HCT116 (cell line): ENCODE measurements at regions not wholly inside any gene's neighbourhood (a gene's known extent, or its start where the extent isn't known, plus 50 kb on each side); places are given as distances from the start of the nearest gene placed in this dataset.

Source experiments
- ATAC-seq: fragments of 200-7000 bp; cut with Tn5 transposase; 2 replicates; pipeline ENCODE4 v1.9.1; 2020; ENCODE audit warnings: mild to moderate bottlenecking, moderate library complexity
- BruUV-seq: library from RNA; stranded (reverse); fragments of 400-500 nt; replicated peaks from 2 replicates; lab custom pipeline; 2021; lab: Mats Ljungman, UMichigan
- CTCF ChIA-PET: fragments of 300-600 bp; sonication (Branson Sonifier 250); formaldehyde crosslinking; loops from one replicate; lab custom pipeline; 2021; ENCODE audit warnings: antibody characterized with exemption; lab: Charles Lee
- POLR2A ChIA-PET: fragments of 300-600, 350-600 bp; sonication (Branson Sonifier 250); formaldehyde crosslinking; loops from one replicate; lab custom pipeline; 2021; ENCODE audit warnings: antibody characterized with exemption; lab: Charles Lee
- RAD21 ChIA-PET, 2 experiments: fragments of 300-600 bp; sonication (Branson Sonifier 250); formaldehyde crosslinking; loops; one replicate each; lab custom pipeline; 2023; ENCODE audit warnings: low total read pairs in 2 of 2; ENCODE audit not compliant: uncharacterized antibody in 2 of 2, unreplicated experiment in 2 of 2, low non-redundant PET in 1 of 2; lab: Charles Lee
- DNase-seq: peaks from one replicate; pipeline ENCODE4 v3.0.0-alpha.2; 2010; ENCODE audit warnings: low read depth, low spot score
- H2AFZ ChIP-seq: fragments of 200-600 bp; shearing (Covaris generic), sonication (generic); 2 replicates; pipeline ENCODE4 v1.6.1; 2017; ENCODE audit warnings: low read depth, mixed run types, mixed read lengths, antibody characterized with exemption, low read length; ENCODE audit not compliant: poor library complexity, severe bottlenecking
- H3K27ac ChIP-seq: 2 replicates; pipeline ENCODE4 v1.5.1; 2012; ENCODE audit warnings: low read depth, low read length
- H3K27me3 ChIP-seq: fragments of 200-600 bp; sonication (generic); 2 replicates; pipeline ENCODE4 v1.6.1; 2016; ENCODE audit warnings: mixed run types, low read length, mixed read lengths; ENCODE audit not compliant: insufficient read depth
- H3K36me3 ChIP-seq, 2 experiments: fragments of 200-500 bp in 1 of 2; fragments of 200-600 bp in 1 of 2; sonication (Bioruptor generic) in 1 of 2; sonication (generic) in 1 of 2; 2 replicates each; pipeline versions ENCODE4 v1.5.1 to v1.6.1; 2014 to 2016; ENCODE audit warnings: low read length in 2 of 2, inconsistent platforms in 1 of 2, mixed read lengths in 1 of 2, mixed run types in 1 of 2; ENCODE audit not compliant: insufficient read depth in 2 of 2, control insufficient read depth in 1 of 2
- H3K4me1 ChIP-seq, 2 experiments: fragments of 200-600 bp in 1 of 2; sonication (generic) in 1 of 2; 2 replicates each; pipeline versions ENCODE4 v1.5.1 to v1.6.1; 2012 to 2017; ENCODE audit warnings: low read length in 2 of 2, inconsistent platforms in 1 of 2, mild to moderate bottlenecking in 1 of 2, mixed read lengths in 1 of 2, mixed run types in 1 of 2, moderate library complexity in 1 of 2; ENCODE audit not compliant: insufficient read depth in 2 of 2, control insufficient read depth in 1 of 2
- H3K4me2 ChIP-seq: fragments of 200-600 bp; sonication (generic); 2 replicates; pipeline ENCODE4 v1.6.1; 2017; ENCODE audit warnings: mixed run types, low read length, mixed read lengths
- H3K4me3 ChIP-seq, 2 experiments: fragments of 200-600 bp in 1 of 2; sonication (generic) in 1 of 2; replicated peaks in 1 of 2; 2 replicates each; pipeline ENCODE4 v1.5.1; 2011 to 2016; ENCODE audit warnings: low read length in 2 of 2, control low read depth in 1 of 2, low read depth in 1 of 2, mild to moderate bottlenecking in 1 of 2, mixed read lengths in 1 of 2, mixed run types in 1 of 2
- H3K79me2 ChIP-seq: fragments of 200-600 bp; sonication (generic); 2 replicates; pipeline ENCODE4 v1.6.1; 2017; ENCODE audit warnings: mild to moderate bottlenecking, mixed run types, low read length, moderate library complexity, mixed read lengths; ENCODE audit not compliant: insufficient read depth
- H3K9ac ChIP-seq: fragments of 200-600 bp; sonication (generic); 2 replicates; pipeline ENCODE4 v1.6.1; 2016; ENCODE audit warnings: low read length, mixed read lengths
- H3K9me2 ChIP-seq: fragments of 200-600 bp; sonication (generic), shearing (Covaris generic); 2 replicates; pipeline ENCODE4 v1.6.1; 2017; ENCODE audit warnings: mixed run types, mild to moderate bottlenecking, moderate library complexity; ENCODE audit not compliant: insufficient read depth
- H3K9me3 ChIP-seq, 2 experiments: fragments of 200-500 bp in 1 of 2; fragments of 200-600 bp in 1 of 2; sonication (Bioruptor generic) in 1 of 2; sonication (generic) in 1 of 2; 2 replicates each; pipeline ENCODE4 v1.6.1; 2014 to 2017; ENCODE audit warnings: low read length in 2 of 2, mixed read lengths in 2 of 2, inconsistent platforms in 1 of 2, low read depth in 1 of 2, mild to moderate bottlenecking in 1 of 2, mixed run types in 1 of 2, moderate library complexity in 1 of 2; ENCODE audit not compliant: control insufficient read depth in 1 of 2, insufficient read depth in 1 of 2
- H4K20me1 ChIP-seq: fragments of 200-600 bp; sonication (generic), shearing (Covaris generic); 2 replicates; pipeline ENCODE4 v1.6.1; 2017; ENCODE audit warnings: mixed run types, mild to moderate bottlenecking, moderate library complexity; ENCODE audit not compliant: insufficient read depth
- CEBPB ChIP-seq: IDR thresholded peaks from 2 replicates; pipeline ENCODE4 v1.6.1; 2012; ENCODE audit warnings: low read depth
- ELF1 ChIP-seq: IDR thresholded peaks from 2 replicates; pipeline ENCODE4 v1.6.1; 2012; ENCODE audit warnings: low read depth, borderline replicate concordance
- EZH2 ChIP-seq: fragments of 200-600 bp; sonication (generic); IDR thresholded peaks from 2 replicates; pipeline ENCODE4 v1.6.1; 2017; ENCODE audit warnings: antibody characterized with exemption, mixed run types
- EZH2phosphoT487 ChIP-seq: fragments of 200-600 bp; IDR thresholded peaks from 2 replicates; pipeline ENCODE4 v1.6.1; 2018; ENCODE audit warnings: antibody characterized with exemption, borderline replicate concordance
- FOSL1 ChIP-seq: IDR thresholded peaks from 2 replicates; pipeline ENCODE4 v1.6.1; 2012; ENCODE audit warnings: low read depth
- JUND ChIP-seq: IDR thresholded peaks from 2 replicates; pipeline ENCODE4 v1.6.1; 2012
- POLR2AphosphoS5 ChIP-seq: IDR thresholded peaks from 2 replicates; pipeline ENCODE4 v1.6.1; 2011; ENCODE audit warnings: mild to moderate bottlenecking, low read depth, low read length, moderate library complexity
- SP1 ChIP-seq: IDR thresholded peaks from 2 replicates; pipeline ENCODE4 v1.6.1; 2012; ENCODE audit warnings: low read depth
- SRF ChIP-seq: IDR thresholded peaks from 2 replicates; pipeline ENCODE4 v1.6.1; 2012; ENCODE audit warnings: low read depth
- ZFX ChIP-seq: fragments of 450-650 bp; IDR thresholded peaks from 2 replicates; pipeline ENCODE4 v1.6.1; 2017
- intact Hi-C: fragments of 100-400 bp; cut with micrococcal nuclease; formaldehyde crosslinking; loops from 2 replicates; pipeline ENCODE4 v1.10.0; 2022
- TF ChIP-seq, protein P1 (sequence below): IDR thresholded peaks from 2 replicates; pipeline ENCODE4 v1.6.1; 2012; ENCODE audit warnings: low read depth
- TF ChIP-seq, protein P2 (sequence below): IDR thresholded peaks from 2 replicates; pipeline ENCODE4 v1.6.1; 2012
- TF ChIP-seq, protein P3 (sequence below): IDR thresholded peaks from 2 replicates; pipeline ENCODE4 v1.6.1; 2011; ENCODE audit warnings: mild to moderate bottlenecking, low read length, moderate library complexity; ENCODE audit not compliant: insufficient replicate concordance; ENCODE audit errors: extremely low read depth

DNA sequence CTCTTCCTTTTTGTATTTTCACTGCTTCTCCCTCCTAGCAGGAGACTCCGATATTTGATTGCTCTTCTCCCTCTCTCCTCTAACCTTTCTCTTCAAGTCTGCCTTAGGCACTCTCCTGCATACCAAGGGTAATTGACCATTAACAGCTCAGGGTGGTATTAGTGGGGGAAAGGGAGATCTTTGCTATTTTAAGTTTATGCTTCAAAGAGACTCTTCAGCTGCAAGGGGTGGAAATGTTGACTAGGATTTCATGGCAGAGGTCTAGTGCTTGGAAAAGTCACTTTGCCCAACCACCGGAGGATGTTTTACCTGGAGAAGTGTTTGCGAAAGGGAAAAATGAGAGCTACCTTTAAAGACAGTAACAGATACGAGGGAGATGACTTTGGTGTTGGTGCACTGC, 453.7 kb downstream of the SLC4A3 start:
- peaks cover 0 to 5% of the 10 kb centered on the region in 2 experiments; a peak in 2 of 4 replicates for H3K36me3 ChIP-seq
- H3K4me3 ChIP-seq, result no peak overlapping the region
- POLR2A ChIA-PET, result interaction anchor here (1.4 kb wide), 1 partner anchor 27 kb away, joined by 3 read pairs; no protein-coding TSS in a partner anchor
- no TSS peak for BruUV-seq
- H3K27me3 ChIP-seq, result no peaks in the 10 kb centered on the region
- H3K9me2 ChIP-seq, result no peaks in the 10 kb centered on the region
- H3K9me3 ChIP-seq, result no peaks in the 10 kb centered on the region
- CTCF ChIA-PET, result interaction anchor here (1.4 kb wide), 1 partner anchor 14 kb away, joined by 3 read pairs; no protein-coding TSS in a partner anchor
- no peak overlapping the region for H3K27ac ChIP-seq
- RAD21 ChIA-PET, result no interaction called here
- no peaks in the 10 kb centered on the region for H3K79me2 ChIP-seq
- no peaks in the 10 kb centered on the region; the same call in 1 of the 2 replicates for H4K20me1 ChIP-seq
- DNase-seq (no peak), ATAC-seq (no peak)
- no peak overlapping the region for H3K9ac ChIP-seq
- no peak for TF ChIP-seq SP1
- TF ChIP-seq SRF, result no peak
- no peak for TF ChIP-seq ZFX
- TF ChIP-seq ELF1, result no peak
- no peak for TF ChIP-seq EZH2
- no peak for TF ChIP-seq POLR2AphosphoS5
- no peak overlapping the region for H3K4me2 ChIP-seq
- H3K4me1 ChIP-seq, result no peaks in the 10 kb centered on the region
- intact Hi-C loops, result no loop called here
- no peak overlapping the region for H2AFZ ChIP-seq

DNA sequence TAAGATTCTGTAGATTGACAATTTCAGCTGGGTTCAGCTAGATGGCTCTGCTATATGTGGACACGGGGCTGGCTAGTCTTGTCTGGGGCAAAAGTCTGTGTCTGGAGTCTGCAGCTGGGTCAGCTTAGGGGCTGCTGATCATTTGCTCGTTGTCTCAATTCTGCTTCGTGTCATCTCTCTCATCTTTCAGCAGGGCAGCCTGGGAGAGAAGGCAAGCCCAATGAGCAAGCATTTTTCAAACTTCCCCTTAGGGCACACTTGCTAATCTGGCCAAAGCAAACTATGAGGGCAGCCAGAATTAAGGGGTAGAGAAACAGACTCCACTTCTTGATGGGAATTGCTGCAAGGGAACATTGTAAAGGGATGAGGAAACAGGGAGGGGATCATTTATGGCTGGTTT, 462.6 kb downstream of the SLC4A3 start:
- no peak for DNase-seq
- Histone ChIP-seq H3K27me3 (no peaks in the 10 kb centered on the region), H3K4me3 (no peak overlapping the region), H2AFZ (no peak overlapping the region), H3K4me2 (no peak overlapping the region), H3K36me3 (no peaks in the 10 kb centered on the region; a peak in 1 of 4 replicates), H3K9me2 (no peaks in the 10 kb centered on the region), H3K9me3 (no peaks in the 10 kb centered on the region), H3K79me2 (no peaks in the 10 kb centered on the region), H3K4me1 (no peaks in the 10 kb centered on the region), H3K27ac (no peak overlapping the region), H4K20me1 (no peaks in the 10 kb centered on the region), H3K9ac (no peak overlapping the region)
- intact Hi-C loops, result no loop called here
- POLR2A ChIA-PET, result no interaction called here
- no peak for ATAC-seq
- RAD21 ChIA-PET, result no interaction called here
- CTCF ChIA-PET, result no interaction called here
- no peak for TF ChIP-seq JUND
- TF ChIP-seq, protein P1, sequence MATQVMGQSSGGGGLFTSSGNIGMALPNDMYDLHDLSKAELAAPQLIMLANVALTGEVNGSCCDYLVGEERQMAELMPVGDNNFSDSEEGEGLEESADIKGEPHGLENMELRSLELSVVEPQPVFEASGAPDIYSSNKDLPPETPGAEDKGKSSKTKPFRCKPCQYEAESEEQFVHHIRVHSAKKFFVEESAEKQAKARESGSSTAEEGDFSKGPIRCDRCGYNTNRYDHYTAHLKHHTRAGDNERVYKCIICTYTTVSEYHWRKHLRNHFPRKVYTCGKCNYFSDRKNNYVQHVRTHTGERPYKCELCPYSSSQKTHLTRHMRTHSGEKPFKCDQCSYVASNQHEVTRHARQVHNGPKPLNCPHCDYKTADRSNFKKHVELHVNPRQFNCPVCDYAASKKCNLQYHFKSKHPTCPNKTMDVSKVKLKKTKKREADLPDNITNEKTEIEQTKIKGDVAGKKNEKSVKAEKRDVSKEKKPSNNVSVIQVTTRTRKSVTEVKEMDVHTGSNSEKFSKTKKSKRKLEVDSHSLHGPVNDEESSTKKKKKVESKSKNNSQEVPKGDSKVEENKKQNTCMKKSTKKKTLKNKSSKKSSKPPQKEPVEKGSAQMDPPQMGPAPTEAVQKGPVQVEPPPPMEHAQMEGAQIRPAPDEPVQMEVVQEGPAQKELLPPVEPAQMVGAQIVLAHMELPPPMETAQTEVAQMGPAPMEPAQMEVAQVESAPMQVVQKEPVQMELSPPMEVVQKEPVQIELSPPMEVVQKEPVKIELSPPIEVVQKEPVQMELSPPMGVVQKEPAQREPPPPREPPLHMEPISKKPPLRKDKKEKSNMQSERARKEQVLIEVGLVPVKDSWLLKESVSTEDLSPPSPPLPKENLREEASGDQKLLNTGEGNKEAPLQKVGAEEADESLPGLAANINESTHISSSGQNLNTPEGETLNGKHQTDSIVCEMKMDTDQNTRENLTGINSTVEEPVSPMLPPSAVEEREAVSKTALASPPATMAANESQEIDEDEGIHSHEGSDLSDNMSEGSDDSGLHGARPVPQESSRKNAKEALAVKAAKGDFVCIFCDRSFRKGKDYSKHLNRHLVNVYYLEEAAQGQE, result no peak
- TF ChIP-seq, protein P2, sequence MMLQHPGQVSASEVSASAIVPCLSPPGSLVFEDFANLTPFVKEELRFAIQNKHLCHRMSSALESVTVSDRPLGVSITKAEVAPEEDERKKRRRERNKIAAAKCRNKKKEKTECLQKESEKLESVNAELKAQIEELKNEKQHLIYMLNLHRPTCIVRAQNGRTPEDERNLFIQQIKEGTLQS, result no peak
- TF ChIP-seq EZH2phosphoT487, result no peak
- TF ChIP-seq FOSL1, result no peak
- no peak for TF ChIP-seq SP1
- TF ChIP-seq CEBPB, result no peak
- TF ChIP-seq, protein P3, sequence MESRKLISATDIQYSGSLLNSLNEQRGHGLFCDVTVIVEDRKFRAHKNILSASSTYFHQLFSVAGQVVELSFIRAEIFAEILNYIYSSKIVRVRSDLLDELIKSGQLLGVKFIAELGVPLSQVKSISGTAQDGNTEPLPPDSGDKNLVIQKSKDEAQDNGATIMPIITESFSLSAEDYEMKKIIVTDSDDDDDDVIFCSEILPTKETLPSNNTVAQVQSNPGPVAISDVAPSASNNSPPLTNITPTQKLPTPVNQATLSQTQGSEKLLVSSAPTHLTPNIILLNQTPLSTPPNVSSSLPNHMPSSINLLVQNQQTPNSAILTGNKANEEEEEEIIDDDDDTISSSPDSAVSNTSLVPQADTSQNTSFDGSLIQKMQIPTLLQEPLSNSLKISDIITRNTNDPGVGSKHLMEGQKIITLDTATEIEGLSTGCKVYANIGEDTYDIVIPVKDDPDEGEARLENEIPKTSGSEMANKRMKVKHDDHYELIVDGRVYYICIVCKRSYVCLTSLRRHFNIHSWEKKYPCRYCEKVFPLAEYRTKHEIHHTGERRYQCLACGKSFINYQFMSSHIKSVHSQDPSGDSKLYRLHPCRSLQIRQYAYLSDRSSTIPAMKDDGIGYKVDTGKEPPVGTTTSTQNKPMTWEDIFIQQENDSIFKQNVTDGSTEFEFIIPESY, result no peak
- no TSS peak for BruUV-seq
